HPDE6-E6E7 (cell line): ENCODE measurements at regions not wholly inside any gene's neighbourhood (a gene's known extent, or its start where the extent isn't known, plus 50 kb on each side); places are given as distances from the start of the nearest gene placed in this dataset.
A peak's percentile ranks its signal among the peaks of the same experiment; 100 is the strongest.

ENCODE experiments used
- DNase-seq: peaks from one replicate; pipeline ENCODE4 v3.0.0; 2011; ENCODE audit warnings: missing footprints; ENCODE audit errors: extremely low spot score

DNA sequence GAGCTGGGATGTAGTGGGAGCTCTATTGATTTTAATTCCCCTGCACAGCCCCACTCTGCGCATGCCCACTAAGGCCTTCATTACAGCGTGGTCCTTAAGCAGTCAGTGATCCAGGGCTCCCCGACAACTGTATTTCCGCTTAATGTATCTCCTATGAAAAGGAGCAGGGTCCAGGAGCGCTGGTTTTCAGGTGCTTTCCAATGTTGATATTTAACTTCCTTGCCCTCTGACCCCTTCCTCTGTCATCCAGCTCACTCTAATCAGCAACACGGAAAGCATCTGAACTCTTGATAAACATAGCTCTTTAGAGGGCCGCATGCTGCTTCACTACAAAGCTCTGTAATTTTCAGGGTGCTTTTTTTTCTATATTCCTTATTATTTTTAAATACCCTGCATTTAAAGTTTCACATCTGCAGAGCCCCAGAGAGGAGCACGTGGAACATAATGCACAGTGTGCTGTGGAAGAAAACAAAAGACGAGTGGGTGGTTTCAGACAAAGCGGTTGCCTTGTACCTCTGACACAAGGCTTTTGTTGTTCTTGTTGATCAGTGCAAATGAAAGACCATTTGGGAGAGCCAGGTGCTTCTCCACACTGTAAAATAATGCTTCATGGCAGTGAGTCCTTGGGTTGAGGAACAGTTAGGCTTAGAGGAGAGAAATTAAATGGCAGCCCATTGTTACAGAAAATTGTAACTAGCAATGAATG lies 465.9 kb upstream of the CELF2 start:
- no peak for DNase-seq

DNA sequence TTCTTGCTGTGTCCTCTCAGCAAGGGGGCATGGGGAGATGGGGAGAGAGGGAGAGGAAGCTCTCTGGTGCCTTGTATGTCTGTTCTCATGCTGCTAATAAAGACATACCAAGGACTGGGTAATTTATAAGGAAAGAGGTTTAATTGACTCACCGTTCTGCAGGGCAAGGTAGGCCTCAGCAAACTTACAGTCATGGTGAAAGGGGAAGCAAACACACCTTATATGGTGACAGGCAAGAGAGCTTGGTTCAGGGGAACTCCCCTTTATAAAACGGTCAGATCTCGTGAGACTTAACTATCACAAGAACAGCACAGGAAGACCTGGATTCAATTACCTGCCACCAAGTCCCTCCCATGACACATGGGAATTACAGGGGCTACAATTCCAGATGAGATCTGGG lies 464.7 kb upstream of the CELF2 start:
- DNase-seq: no peak

DNA sequence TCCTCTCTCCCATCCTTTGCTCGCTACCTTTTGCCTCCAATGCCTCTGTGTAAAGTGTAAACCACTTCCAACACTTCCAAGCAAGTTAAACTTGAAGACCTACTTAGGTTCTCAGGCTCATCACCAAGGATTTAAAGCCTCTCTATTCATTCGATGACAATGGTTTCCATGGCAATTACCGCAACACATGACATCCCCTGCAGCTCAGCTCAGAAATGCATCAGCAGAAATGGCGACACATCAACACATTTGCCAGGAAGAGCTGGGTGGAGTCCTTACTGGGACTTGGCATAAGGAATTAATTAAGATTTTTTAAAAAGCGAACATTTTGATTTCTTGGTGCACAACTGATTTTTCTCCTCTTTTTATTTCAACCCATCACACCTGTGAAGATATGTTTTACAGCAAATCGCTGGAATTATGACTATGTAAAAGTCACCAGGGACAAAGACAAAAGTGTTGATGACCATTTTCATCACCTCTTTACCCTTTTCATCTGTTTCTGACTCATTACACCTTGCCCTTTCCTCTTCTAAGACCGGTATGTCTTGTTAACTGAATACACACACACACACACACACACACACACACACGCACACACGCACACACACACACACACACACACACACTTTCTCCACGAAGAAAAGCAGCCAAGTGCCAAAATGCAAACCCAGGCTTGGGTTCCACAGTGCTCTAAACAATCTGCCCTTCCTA lies 453.4 kb upstream of the CELF2 start:
- no peak for DNase-seq

DNA sequence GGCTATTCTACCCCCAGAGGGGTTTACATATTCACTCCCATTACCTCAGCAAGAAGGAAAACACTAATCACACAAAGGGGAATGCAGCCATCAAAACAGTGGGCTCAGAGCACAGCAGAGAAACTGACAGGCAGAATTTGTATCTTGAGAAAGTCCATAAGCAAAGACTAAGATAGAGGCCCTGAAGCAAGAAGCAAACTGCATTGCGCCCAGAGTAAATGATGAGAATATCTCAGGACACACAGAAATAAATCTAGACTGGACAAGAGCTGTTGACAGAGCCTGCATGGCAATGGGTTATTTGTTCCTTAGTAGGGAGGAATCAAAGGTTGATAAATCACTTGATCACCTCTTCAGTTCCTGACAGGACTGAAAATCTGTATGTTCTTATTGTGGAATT lies 440.7 kb upstream of the CELF2 start:
- no peak for DNase-seq

DNA sequence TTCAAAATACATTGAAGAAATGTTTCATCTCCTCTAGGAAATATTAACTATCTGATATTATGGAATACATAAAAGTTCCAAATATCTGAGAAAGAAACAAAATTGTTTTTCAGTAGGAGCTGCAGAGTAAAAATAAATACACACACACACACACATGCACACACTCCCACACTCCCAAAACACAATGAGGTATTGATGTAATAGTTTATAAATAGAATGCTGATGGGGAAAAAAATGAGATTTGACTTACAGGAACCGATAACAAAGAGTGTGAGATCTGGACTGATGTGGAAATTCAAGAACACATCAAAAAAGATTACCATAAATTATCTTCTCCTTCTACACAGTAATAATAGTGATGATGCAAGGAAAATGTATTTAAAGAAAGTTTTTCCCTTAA lies 438.0 kb upstream of the CELF2 start:
- DNase-seq: no peak

DNA sequence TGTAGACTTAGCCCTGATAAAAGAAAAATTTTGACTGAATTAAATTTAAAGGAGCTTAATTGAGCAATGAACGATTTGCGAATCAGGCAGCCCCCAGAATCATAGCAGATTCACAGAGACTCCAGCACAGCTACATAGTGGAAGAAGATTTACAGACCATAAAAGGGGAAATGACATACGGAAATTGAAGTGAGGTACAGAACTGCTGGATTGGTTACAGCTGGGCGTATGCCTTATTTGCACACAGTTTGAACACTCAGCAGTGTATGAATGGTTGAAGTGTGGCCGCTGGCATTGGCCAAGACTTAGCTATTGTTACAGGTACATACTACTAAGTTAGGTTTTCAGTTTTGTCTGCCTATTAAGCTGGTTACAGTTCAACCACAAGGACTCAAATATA lies 433.5 kb upstream of the CELF2 start:
- no peak for DNase-seq

DNA sequence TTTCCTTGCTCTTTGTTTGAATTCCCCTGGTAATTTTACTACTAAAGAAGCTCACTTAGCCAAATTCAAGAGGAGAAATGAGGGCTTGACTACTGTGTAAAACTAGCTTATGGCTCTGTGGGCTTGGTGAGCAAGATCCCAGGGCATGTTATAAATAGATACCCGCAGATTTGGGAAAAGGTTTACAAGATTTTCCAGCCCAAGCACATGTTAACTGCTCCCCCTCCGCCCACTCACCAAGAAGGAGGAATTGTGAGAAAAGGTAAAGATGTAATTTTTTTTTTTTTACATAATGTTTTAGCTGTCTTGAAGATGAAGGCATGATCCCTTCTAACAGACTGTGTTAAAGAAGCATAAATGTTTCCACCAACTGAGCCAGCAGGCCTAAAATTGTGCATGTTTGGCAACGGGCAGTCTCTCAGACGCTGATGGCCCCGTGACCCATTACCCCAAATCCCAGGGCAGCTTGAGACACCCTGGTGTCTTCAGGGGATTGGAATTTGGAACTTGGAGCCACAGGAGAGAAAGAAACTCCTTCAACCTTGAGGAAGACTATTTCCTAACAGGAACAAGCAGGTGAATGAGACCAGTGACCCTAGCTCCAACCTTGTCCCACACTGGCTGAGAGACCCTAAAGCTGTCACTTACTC lies 429.8 kb upstream of the CELF2 start:
- DNase-seq: no peak

DNA sequence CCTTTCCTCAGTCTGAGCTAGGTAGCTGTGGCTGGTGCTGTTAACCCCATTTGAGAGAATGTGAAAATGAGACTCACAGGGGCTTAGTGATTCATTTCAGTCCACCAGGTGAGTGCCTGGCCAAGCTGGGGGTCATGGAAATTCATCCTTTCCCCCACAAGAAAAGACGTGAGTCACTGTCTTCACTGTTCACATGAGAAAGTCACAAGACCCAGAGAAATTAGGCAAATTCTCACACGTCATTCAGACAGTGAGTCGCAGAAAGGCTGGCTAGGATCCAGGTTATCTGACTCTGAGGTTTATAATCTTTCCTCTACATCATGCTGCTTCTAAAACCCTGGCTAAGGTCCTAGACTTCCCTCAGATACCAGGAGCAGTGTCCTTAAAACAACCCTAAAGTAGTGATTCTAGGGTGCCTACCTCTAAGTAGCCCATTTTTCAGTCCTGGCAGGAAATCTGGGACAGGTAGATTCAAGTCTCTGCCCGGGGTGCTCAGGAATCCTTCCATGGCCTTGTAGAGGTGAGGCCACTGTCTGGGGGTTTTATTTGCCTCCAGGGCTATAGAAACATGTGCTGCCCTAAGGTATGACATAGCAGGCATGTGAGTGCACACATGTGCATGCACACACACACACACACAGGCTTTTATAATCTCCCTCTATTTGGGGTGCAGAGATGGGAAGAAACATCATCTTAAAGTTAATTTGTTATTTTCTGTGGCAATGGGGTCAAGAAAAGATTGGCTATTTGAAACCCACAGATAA lies 427.9 kb upstream of the CELF2 start:
- peak; percentile 0 for DNase-seq

DNA sequence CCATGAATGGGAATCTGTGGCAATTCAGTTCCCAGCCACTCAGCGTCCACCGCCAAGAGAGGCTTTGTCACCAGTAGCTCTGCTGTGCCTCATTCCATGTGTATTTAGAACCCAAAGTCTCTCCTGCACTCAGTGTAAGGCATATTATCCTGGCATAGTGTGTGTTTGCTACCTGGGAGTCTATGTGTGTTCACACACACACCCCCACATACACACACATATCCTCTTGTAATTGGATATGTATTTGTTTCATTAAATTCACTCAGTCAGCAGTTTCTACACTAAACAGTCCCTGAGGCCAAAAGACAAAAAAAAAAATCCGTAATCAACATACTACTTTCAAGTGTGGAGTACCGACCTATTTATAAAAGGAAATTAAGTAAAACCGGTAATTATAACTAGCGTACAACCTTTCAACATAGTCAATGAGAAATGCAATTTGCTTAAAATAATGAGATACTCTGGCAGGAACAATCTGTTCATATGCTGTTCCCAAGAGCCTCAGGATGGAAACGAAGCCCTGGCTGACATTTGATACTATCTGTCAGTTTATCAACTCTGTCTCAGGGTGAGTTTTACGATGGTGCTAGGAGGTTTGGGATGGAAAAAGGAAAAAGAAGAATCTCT lies 425.8 kb upstream of the CELF2 start:
- DNase-seq: no peak

DNA sequence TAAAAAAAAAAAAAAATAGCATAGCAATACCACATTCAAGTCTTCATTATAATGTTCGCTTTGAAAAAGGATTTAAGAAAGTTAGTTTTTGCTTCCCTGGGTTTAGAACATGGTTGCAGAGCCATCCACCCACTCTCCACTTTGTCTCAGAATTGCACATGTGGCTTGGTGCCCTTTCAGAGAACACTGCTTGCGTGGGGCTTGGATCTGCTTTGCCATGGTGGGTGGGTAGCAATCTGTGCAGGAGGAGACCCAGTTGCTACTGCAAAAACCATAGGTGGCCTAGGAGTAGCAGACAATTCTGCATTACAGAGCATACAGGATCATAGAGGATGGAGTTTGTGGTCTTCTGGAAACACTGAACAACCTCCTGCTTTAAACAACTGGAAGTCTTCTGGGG lies 421.4 kb upstream of the CELF2 start:
- DNase-seq: no peak

DNA sequence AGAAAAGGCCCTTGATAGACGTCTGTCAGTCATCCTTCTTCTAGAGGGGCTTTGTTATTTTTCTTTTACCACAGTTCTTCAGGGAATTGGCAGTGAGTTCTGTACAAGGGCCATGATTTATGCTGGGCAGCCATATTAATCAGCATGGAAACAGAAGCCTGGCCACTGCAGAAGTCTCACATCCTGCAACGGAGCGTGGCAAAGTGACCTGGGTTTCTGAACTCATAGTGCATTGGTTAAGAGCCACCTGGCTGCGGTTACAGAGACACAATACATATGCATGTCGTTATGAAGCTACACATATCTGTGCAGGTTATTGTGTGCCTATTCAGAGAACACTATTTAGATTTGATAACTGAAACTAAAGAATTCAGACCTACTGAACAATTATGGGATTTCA lies 419.4 kb upstream of the CELF2 start:
- no peak for DNase-seq

DNA sequence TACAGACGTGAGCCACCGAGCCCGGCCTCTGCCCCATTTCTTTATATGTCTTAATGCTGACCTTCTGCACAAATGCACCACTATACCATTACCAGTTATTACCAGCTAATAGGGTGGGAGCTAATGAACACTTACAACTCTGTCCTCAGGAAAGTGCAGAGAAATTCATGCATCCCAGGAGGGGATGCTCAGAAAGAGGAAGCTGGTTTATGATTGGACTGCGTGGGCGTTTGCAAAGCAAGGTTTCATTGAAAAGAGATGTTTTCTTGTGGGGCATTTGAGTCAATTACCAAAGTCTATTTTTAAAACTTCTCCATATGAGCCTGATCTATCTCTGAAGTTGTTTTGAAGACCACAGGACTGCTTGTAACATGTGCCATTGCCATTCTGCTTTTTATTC lies 417.7 kb upstream of the CELF2 start:
- no peak for DNase-seq

DNA sequence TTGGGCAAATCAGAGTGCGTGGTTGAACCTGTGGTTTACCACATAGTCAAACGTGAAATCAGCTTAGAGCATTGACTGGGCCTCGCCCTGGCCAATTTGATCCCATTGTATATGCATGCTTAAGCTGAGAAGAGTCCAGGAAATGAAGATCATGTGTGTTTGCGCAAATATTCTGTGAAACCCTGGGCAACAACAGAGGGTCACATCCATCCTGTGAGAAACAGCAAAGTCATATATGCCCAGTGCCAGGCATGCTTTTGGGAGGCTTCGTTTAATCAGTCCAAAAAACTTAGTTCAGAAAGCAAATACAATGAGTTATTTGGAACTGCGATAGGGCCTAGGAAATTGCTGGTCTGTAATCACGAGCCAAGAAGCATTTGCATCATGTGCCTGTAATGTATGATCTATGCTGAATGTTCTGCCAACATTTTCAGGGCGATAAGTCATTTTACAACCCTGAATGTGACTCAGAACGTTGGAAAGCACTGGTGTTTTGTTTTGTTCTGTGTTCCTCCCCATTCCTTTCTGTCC lies 412.1 kb upstream of the CELF2 start:
- DNase-seq: no peak

DNA sequence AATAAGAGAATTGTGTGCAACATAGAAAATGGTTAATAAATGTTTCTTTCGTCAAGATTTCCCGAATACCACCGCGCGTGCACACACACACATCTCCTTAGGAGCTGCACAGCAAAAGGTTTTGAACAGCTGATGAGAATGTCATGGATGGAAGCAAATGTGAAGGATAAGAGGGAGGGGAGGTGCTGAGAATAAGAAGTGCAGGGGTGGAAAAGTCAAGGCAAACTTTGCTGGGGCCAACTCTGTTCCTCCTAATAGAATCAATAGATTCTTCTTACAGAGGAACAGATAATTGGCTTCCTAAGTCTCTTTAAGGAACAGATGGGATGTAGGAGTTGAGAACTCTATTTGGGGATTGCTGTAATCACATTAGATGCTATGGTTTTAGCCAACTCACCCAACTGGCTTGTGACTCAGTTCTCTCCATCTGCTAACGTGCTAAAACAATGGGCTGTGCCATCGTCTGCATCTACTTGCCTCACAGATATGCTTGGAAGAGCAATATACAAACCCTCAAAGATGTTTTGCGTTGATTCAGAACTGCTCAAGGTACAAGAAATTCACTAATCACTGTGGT lies 408.2 kb upstream of the CELF2 start:
- no peak for DNase-seq

DNA sequence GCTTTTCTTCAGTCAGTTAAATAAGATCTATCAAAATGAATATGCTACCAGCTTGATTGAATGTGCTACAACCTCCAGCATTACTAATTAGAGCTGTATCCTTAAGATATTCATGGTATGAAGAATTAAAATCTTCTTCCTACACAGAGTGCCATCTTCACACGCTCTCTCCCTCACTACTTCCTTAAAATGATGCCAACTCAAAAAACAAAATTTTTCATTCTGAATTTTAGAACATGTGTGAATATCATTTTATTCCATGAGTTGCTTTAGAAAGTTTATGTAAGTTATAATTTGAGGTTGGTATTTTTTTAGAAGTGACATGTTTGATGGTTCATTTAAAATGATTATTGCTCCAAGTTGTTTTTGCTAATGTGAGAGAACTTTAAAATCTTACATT lies 407.5 kb upstream of the CELF2 start:
- no peak for DNase-seq

DNA sequence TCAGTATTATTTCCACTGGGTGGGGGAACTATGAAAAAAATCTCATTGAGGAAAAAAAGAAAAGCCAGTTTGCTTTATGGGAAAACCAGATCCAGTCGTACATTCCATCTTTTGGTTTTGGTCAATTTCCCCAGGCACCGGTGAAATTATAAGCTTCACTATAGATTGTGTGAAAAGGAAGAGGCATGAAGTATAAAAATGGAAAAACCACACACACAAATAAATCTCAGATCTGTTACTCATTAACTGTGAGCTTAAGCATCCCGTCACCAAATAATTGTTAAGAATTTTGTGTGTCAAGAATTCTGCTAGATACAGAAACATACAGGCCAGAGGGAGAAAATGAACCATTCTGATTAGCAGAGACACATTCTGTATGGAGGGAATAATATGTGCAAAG lies 405.5 kb upstream of the CELF2 start:
- DNase-seq: no peak

DNA sequence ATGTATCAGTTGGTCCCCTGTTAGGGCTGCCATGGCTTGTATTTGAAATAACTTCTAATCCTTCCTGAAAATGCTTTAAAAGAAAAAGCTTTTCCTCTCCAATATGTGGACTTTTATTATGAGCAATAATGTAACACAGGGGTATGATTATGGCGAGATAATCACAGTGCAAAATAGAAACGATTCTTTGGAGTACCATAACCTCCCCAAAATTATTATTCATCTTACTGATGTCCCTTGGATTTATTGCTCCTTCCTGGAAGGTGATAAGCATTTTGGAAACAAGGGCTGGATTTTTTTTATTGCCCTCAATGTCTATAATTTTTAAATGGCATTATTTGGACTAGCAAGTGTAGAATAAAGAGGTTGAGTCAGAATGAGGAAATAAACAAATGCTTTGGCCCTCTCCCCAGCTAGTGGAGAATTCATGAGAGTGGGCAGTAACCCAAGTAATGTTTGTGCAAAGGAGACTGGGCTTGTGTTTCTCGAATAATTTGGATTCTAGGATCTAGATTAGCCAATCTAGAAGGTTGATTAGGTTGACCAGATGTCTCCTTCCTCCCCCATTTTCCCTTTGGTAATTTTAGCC lies 403.9 kb upstream of the CELF2 start:
- DNase-seq: no peak

DNA sequence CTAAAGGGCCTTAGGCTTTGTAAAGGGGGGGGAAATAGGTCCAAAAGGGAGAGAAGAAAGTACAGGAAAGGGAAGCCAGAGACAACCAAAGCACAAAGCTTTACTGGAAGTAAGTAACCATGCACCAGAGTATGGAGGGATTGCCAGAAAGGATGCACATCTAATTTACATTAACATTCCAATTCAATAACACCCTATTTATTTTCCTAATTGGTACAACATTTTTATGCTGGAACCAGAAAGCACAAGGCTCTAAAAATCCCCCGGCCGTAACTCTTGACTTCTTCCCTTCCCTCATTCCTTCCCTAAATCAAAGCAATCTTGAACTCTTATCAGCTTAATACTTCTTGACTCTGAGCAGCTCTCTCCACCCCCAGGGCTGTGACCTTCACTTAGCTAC lies 400.0 kb upstream of the CELF2 start:
- DNase-seq: no peak

DNA sequence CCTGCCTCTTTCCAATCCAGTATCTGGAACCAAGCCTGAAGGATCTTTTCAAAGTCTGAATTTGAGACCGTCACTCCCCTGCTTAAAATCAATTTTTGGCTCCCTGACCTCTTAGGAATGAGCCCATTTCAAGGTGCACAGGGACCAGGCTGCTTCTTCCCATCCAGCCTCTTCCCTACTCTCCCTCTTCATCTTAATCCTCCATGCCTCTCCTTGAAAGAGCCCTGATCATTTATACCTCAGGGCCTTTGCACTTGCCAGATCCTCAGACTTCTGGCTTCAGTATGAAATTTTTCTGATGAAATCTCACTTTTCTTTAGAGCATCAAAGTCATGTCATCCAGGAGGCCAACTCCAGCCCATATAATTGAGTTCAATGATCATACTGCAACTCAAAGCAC lies 399.5 kb upstream of the CELF2 start:
- DNase-seq: no peak

DNA sequence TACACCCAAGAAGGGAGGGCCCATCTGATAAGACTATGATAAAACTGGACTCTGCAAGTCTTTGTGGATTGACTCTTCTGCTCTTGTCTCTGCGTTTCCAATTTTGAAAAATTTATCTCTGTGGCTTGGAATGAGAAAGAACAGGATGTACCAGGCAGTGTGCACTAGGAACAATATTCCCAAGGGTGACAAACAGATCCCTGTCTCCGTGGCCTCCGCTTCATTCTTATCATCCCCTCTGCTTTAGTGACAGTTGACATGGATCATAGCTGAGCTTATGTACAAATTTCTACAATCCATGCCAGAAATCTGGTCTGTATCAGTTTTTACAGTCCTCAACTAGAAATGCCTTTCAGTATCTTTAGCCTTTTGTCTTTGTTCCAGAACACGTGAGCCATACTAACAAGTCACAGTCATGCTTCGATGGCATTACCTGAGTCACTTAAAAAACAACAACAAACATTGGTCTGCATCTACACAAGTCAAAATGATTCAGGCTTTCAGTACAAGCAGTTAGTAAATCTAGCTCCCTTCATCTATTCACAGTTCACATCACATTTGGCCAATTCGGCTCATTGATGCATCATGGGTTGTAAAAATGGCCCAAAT lies 393.6 kb upstream of the CELF2 start:
- DNase-seq: no peak

DNA sequence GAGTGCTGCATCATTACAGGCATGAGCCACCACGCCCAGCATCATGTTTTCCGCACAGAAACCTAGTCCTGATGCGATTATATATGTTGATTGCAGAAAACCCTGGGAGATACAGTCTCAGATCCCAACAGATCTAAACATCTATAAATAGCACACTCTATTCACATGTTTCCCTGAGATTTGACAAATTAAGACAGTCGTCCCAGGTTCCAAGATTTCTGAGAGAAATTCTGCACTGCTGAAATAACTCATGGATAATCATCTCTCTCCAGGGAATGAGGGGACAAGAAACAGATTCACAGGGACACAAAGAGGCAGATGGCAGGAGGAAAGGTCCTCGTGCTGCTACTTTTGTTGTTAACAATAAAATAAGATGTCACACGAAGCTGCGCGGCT lies 393.1 kb upstream of the CELF2 start:
- no peak for DNase-seq
